ENCODE measurements at regions not wholly inside any gene's neighbourhood (a gene's known extent, or its start where the extent isn't known, plus 50 kb on each side); places are given as distances from the start of the nearest gene placed in this dataset.

GRCh38 chr5:175388531-175388930 is 55.5 kb downstream of the DRD1 start:
- no peak for DNase-seq (ENCODE audit: low spot score)

- no peak for DNase-seq (ENCODE audit: low spot score)
Observed at GRCh38 chr5:175387144-175387543, 56.8 kb downstream of the DRD1 start.

GRCh38 chr5:175386526-175386925 is 57.5 kb downstream of the DRD1 start:
- no peak for DNase-seq (ENCODE audit: low spot score)

GRCh38 chr5:175385691-175386362 is 58.2 kb downstream of the DRD1 start:
- no peak for DNase-seq (ENCODE audit: low spot score)

GRCh38 chr5:175384724-175385552 is 59.0 kb downstream of the DRD1 start:
- no peak for DNase-seq (ENCODE audit: low spot score)

GRCh38 chr5:175383350-175383749 is 60.6 kb downstream of the DRD1 start:
- no peak for DNase-seq (ENCODE audit: low spot score)

- DNase-seq (ENCODE audit: low spot score): no peak
Observed at GRCh38 chr5:175382171-175382570, 61.8 kb downstream of the DRD1 start.

- no peak for DNase-seq (ENCODE audit: low spot score)
Observed at GRCh38 chr5:175381130-175381529, 62.9 kb downstream of the DRD1 start.

GRCh38 chr5:175380701-175381100 is 63.3 kb downstream of the DRD1 start:
- no peak for DNase-seq (ENCODE audit: low spot score)

- no peak for DNase-seq (ENCODE audit: low spot score)
Observed at GRCh38 chr5:175379867-175380266, 64.1 kb downstream of the DRD1 start.

GRCh38 chr5:175378444-175379028 is 65.4 kb downstream of the DRD1 start:
- DNase-seq (ENCODE audit: low spot score): no peak

- DNase-seq (ENCODE audit: low spot score): no peak
Observed at GRCh38 chr5:175377816-175378215, 66.2 kb downstream of the DRD1 start.

GRCh38 chr5:175374166-175374875 is 69.7 kb downstream of the DRD1 start:
- no peak for DNase-seq (ENCODE audit: low spot score)

- DNase-seq (ENCODE audit: low spot score): no peak
Observed at GRCh38 chr5:175365866-175366265, 78.1 kb downstream of the DRD1 start.

- DNase-seq (ENCODE audit: low spot score): no peak
Observed at GRCh38 chr5:175363300-175363699, 80.7 kb downstream of the DRD1 start.

- DNase-seq (ENCODE audit: low spot score): no peak
Observed at GRCh38 chr5:175357995-175358394, 86.0 kb downstream of the DRD1 start.

- no peak for DNase-seq (ENCODE audit: low spot score)
Observed at GRCh38 chr5:175356428-175356827, 87.6 kb downstream of the DRD1 start.

GRCh38 chr5:175354964-175355363 is 89.0 kb downstream of the DRD1 start:
- no peak for DNase-seq (ENCODE audit: low spot score)

GRCh38 chr5:175353926-175354325 is 90.1 kb downstream of the DRD1 start:
- no peak for DNase-seq (ENCODE audit: low spot score)

GRCh38 chr5:175351897-175352590 is 91.9 kb downstream of the DRD1 start:
- DNase-seq (ENCODE audit: low spot score): no peak

- no peak for DNase-seq (ENCODE audit: low spot score)
Observed at GRCh38 chr5:175351126-175351525, 92.9 kb downstream of the DRD1 start.

- no peak for DNase-seq (ENCODE audit: low spot score)
Observed at GRCh38 chr5:175347931-175348330, 96.1 kb downstream of the DRD1 start.
